Smooth muscle cell (in vitro differentiated cells): ENCODE measurements at regions not wholly inside any gene's neighbourhood (a gene's known extent, or its start where the extent isn't known, plus 50 kb on each side); places are given as distances from the start of the nearest gene placed in this dataset.

Experiments
- DNase-seq: peaks from one replicate; lab custom pipeline; 2025; ENCODE audit not compliant: unreplicated experiment; lab: John Stamatoyannopoulos, UW
- H2AFZ ChIP-seq: fragments of 200-600 bp; sonication (generic); 2 replicates; pipeline ENCODE4 v1.6.0; 2016; ENCODE audit warnings: antibody characterized with exemption, low read depth, mild to moderate bottlenecking
- H3F3A ChIP-seq: fragments of 200-600 bp; sonication (generic); 2 replicates; pipeline ENCODE4 v1.6.0; 2017; ENCODE audit warnings: antibody characterized with exemption, low read depth
- H3K27ac ChIP-seq: fragments of 200-600 bp; sonication (generic); 2 replicates; pipeline ENCODE4 v1.5.1; 2016; ENCODE audit warnings: low read depth, mild to moderate bottlenecking
- H3K27me3 ChIP-seq: fragments of 200-600 bp; sonication (generic); 2 replicates; pipeline ENCODE4 v1.6.1; 2016; ENCODE audit warnings: low read depth, mild to moderate bottlenecking
- H3K36me3 ChIP-seq: fragments of 200-600 bp; sonication (generic); 2 replicates; pipeline ENCODE4 v1.5.1; 2016; ENCODE audit warnings: low read depth
- H3K4me1 ChIP-seq: fragments of 200-600 bp; sonication (generic); 2 replicates; pipeline ENCODE4 v1.5.1; 2016; ENCODE audit warnings: low read depth
- H3K4me2 ChIP-seq: fragments of 200-600 bp; sonication (generic); 2 replicates; pipeline ENCODE4 v1.6.0; 2016; ENCODE audit warnings: mild to moderate bottlenecking
- H3K4me3 ChIP-seq: fragments of 200-600 bp; sonication (generic); 2 replicates; pipeline ENCODE4 v1.5.1; 2016; ENCODE audit warnings: mild to moderate bottlenecking
- H3K79me2 ChIP-seq: fragments of 200-600 bp; sonication (generic); 2 replicates; pipeline ENCODE4 v1.6.0; 2016; ENCODE audit warnings: low read depth, mild to moderate bottlenecking
- H3K9ac ChIP-seq: fragments of 200-600 bp; sonication (generic); 2 replicates; pipeline ENCODE4 v1.6.0; 2016; ENCODE audit warnings: low read depth
- H3K9me3 ChIP-seq: fragments of 200-600 bp; sonication (generic); replicated peaks from 2 replicates; pipeline ENCODE4 v1.5.1; 2016; ENCODE audit warnings: low read depth
- H4K20me1 ChIP-seq: fragments of 200-600 bp; sonication (generic); 2 replicates; pipeline ENCODE4 v1.6.0; 2016; ENCODE audit warnings: low read depth
- CTCF ChIP-seq: fragments of 200-600 bp; sonication (generic); IDR thresholded peaks from 2 replicates; pipeline ENCODE4 v1.5.1; 2017; ENCODE audit warnings: borderline replicate concordance, mild to moderate bottlenecking, antibody characterized with exemption; ENCODE audit not compliant: insufficient read depth, poor library complexity, severe bottlenecking
- WGBS: methylation state at CpG from one replicate; pipeline ENCODE4 v1.1.7; 2016; ENCODE audit warnings: low lambda C conversion rate; 5-methylcytosine and 5-hydroxymethylcytosine counted together

DNA sequence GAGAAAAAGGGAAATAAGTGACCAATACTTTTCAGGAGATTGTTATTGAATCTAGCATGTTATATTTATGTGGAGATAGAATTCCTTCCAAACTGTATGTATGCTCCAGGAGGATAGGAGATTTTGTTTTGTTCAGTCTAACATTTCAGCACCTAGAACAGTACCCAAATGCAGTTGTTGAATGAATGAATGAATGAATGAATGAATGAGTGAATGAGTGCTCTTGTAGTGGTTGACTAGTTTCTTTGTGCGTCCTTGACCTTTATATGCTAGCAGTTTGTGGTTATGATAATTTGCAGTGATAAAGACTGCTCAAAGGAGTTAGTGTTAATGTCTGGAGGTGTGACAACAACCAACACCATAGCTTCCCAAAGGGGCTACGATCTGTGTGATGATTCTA is 663.5 kb upstream of the GOT2 start:
- Histone ChIP-seq H2AFZ (no peak overlapping the region), H3K27me3 (no peaks in the 10 kb centered on the region), H3F3A (no peaks in the 10 kb centered on the region), H4K20me1 (no peaks in the 10 kb centered on the region), H3K9ac (no peak overlapping the region), H3K4me1 (no peaks in the 10 kb centered on the region), H3K4me3 (no peak overlapping the region), H3K36me3 (no peaks in the 10 kb centered on the region), H3K79me2 (no peaks in the 10 kb centered on the region), H3K27ac (no peak overlapping the region), H3K4me2 (no peak overlapping the region), H3K9me3 (no peaks in the 10 kb centered on the region)
- no peak for TF ChIP-seq CTCF
- DNase-seq, result no peak
- 98% methylated on average over 2 of the region's 2 CpGs for WGBS

- H2AFZ ChIP-seq, result no peak overlapping the region
- H3K9me3 ChIP-seq, result no peaks in the 10 kb centered on the region
- H3K79me2 ChIP-seq, result no peaks in the 10 kb centered on the region
- H3K4me1 ChIP-seq, result no peaks in the 10 kb centered on the region
- no peak for TF ChIP-seq CTCF
- no peaks in the 10 kb centered on the region for H3F3A ChIP-seq
- no peak overlapping the region for H3K9ac ChIP-seq
- no peak for DNase-seq
- no peak overlapping the region for H3K4me2 ChIP-seq
- H3K36me3 ChIP-seq, result no peaks in the 10 kb centered on the region
- no peaks in the 10 kb centered on the region for H3K27me3 ChIP-seq
- H4K20me1 ChIP-seq, result no peaks in the 10 kb centered on the region
- no peak overlapping the region for H3K27ac ChIP-seq
- no peak overlapping the region for H3K4me3 ChIP-seq
Observed at GRCh38 chr16:59394526-59394925, 660.4 kb upstream of the GOT2 start.

GRCh38 chr16:59392911-59393310 is 658.8 kb upstream of the GOT2 start:
- no peak overlapping the region for H3K9ac ChIP-seq
- no peaks in the 10 kb centered on the region for H3F3A ChIP-seq
- H3K79me2 ChIP-seq, result no peaks in the 10 kb centered on the region
- no peaks in the 10 kb centered on the region for H3K27me3 ChIP-seq
- H3K4me1 ChIP-seq, result no peaks in the 10 kb centered on the region
- H3K36me3 ChIP-seq, result no peaks in the 10 kb centered on the region
- no peak overlapping the region for H3K27ac ChIP-seq
- 79% methylated on average over 2 of the region's 2 CpGs for WGBS
- no peak for DNase-seq
- no peak overlapping the region for H2AFZ ChIP-seq
- H4K20me1 ChIP-seq, result no peaks in the 10 kb centered on the region
- no peak overlapping the region for H3K4me2 ChIP-seq
- no peak overlapping the region for H3K4me3 ChIP-seq
- no peaks in the 10 kb centered on the region for H3K9me3 ChIP-seq
- no peak for TF ChIP-seq CTCF

DNA sequence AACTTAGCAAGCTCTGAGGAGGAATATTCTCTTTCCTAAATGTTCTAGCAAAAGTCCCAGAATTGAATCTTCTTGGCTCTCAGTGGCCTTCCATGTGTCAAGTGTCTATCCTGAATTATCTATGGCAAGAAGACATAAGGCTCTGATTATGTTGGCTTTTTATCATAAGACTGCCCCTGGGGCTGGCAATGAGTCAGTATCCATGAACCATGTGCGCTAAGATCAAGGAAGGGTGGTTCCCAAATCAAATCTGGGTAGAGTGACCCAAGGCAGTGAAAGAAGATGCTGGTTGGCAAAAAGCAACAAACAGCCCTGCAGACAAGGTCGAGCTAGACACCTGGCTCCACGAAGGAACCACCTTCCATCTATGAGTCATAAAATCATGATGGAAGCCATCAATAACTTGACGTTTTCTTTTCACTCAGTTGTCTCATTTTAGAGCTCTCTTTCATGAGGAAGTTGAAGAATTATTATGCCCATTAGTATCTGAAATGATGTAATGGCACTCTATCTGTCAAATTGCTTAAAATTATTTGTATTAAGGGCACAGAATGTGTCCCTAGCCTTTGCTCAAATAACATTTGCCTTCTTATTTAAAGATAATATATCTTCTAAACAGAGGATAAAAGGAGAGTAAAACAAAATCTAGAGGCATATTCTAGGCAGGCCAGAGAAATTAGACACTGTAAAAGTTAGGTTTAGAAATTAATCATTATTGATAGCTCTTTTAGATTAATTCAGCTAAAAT is 657.7 kb upstream of the GOT2 start:
- WGBS, result 87% methylated on average over 4 of the region's 4 CpGs
- H3K9ac ChIP-seq, result no peak overlapping the region
- DNase-seq, result no peak
- H3K4me3 ChIP-seq, result no peak overlapping the region
- H2AFZ ChIP-seq, result no peak overlapping the region
- no peaks in the 10 kb centered on the region for H3K79me2 ChIP-seq
- H3K4me1 ChIP-seq, result no peaks in the 10 kb centered on the region
- H3F3A ChIP-seq, result no peaks in the 10 kb centered on the region
- H3K36me3 ChIP-seq, result no peaks in the 10 kb centered on the region
- H3K4me2 ChIP-seq, result no peak overlapping the region
- H3K27ac ChIP-seq, result no peak overlapping the region
- no peaks in the 10 kb centered on the region for H3K27me3 ChIP-seq
- no peaks in the 10 kb centered on the region for H3K9me3 ChIP-seq
- no peak for TF ChIP-seq CTCF
- H4K20me1 ChIP-seq, result no peaks in the 10 kb centered on the region
